AG10803 (cell line): ENCODE measurements at regions not wholly inside any gene's neighbourhood (a gene's known extent, or its start where the extent isn't known, plus 50 kb on each side); places are given as distances from the start of the nearest gene placed in this dataset.

Source experiments
- DNase-seq: peaks from one replicate; pipeline ENCODE4 v3.0.0; 2010; ENCODE audit warnings: low read depth
- H3K4me3 ChIP-seq: 2 replicates; pipeline ENCODE4 v1.5.1; 2011; ENCODE audit warnings: mild to moderate bottlenecking, low read length, control low read depth
- TF ChIP-seq, protein P1 (sequence below): conservative IDR thresholded peaks from 2 replicates; pipeline ENCODE4 v1.5.1; 2011; ENCODE audit warnings: mild to moderate bottlenecking, low read length, control low read depth, inconsistent platforms

DNA sequence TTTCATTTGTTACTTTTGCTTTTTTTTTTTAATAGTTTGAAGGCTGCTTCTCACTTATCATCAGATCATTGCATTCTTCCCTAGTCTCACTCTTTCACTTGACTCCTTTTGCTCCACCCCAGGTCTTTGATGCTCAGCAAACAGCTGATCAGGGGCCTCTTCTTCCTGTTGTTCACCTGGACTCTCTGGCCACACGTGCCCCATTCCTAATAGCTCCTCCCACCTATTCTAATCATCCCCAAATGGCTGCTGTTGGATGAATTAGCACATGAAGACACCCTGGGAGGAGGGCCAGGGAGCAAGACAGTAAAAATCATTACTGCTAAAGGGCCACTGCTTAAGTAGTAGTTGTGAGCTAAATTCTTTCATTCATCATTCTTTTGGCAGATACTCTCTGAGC lies 119.5 kb downstream of the MAB21L3 start:
- DNase-seq, result no peak
- TF ChIP-seq, protein P1, sequence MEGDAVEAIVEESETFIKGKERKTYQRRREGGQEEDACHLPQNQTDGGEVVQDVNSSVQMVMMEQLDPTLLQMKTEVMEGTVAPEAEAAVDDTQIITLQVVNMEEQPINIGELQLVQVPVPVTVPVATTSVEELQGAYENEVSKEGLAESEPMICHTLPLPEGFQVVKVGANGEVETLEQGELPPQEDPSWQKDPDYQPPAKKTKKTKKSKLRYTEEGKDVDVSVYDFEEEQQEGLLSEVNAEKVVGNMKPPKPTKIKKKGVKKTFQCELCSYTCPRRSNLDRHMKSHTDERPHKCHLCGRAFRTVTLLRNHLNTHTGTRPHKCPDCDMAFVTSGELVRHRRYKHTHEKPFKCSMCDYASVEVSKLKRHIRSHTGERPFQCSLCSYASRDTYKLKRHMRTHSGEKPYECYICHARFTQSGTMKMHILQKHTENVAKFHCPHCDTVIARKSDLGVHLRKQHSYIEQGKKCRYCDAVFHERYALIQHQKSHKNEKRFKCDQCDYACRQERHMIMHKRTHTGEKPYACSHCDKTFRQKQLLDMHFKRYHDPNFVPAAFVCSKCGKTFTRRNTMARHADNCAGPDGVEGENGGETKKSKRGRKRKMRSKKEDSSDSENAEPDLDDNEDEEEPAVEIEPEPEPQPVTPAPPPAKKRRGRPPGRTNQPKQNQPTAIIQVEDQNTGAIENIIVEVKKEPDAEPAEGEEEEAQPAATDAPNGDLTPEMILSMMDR, result no peak
- no peak overlapping the region for H3K4me3 ChIP-seq

DNA sequence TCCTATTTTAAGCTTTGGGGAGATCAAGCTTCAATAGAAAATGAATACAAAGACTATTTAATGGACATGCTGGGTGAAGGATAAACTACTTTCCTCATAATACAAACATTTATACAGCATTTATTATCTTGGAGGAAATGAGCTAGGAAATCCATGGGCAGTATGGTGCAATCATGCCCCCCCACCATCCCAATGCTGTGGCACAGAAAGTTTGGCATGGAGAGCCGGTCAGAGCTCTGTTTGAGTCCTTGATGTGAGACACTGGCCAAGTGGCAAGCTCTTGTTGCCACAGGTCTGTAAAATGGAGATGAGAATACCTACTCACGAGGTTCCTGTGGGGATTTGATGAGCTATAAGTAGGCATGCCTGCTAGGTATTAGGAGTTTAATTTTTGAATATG lies 120.6 kb downstream of the MAB21L3 start:
- TF ChIP-seq, protein P1, result no peak
- H3K4me3 ChIP-seq, result no peak overlapping the region
- no peak for DNase-seq

DNA sequence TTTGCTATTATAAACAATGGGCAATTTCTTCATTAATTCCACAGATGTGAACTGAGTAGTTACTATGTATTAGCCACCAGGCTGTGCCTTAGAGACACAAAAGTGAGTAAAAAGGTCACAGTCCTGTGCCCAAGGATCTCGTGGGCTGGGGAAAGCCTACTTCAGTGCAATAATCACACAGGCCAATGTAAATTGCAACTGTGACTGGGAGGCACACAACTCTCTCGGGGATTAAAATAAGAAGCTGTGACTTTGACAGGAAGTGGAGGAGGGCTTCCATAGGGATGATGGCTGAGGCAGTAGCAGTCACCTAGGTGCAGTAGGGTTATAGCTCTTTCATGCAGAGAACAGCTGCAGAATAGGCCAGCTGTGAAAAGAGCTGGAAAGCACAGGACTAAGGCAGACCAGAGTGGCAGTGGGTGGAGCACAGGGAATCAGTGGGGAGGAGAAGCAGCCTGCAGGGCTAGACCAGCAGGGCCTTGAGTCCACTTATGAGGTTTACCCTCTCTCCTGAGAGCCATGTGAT lies 121.9 kb downstream of the MAB21L3 start:
- TF ChIP-seq, protein P1, result no peak
- no peak overlapping the region for H3K4me3 ChIP-seq
- DNase-seq, result no peak

DNA sequence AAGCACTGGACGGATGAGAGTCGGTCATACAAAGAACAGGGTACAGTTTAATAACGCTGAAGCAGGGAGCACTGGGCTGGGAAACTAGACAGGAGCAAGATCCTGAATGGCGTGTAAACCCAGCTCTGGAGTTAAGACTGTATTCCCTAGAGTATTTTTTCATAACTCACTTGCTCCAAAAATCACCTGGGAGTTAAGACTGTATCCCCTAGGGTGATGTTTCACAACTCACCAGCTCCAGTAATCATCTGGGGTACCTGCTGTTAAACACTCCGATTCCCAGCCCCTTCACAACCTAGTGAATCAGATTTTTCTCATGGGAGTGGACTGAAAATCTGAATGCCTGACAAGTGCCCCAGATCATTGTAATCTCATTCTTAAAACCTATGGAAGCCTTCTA lies 123.2 kb downstream of the MAB21L3 start:
- TF ChIP-seq, protein P1, result no peak
- DNase-seq, result no peak
- H3K4me3 ChIP-seq, result no peak overlapping the region

DNA sequence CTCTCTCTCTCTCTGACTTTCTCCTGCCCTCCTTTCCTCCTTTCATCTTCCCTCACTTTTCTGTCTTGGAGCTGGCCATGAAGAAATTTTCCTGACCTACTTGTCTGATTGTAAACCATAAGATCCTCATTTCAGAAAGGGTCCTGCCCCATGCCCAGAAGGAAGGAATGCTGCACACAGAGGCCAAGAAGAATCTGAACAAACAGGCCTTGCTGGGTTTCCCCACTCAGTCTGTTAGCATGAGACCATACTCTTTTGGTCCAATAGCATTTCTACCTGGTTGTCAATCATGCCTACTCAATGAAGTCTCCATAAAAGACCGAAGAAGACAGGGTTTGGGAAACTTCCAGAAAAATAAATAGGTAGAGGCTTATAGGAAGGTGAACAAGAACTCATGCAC lies 128.7 kb downstream of the MAB21L3 start:
- TF ChIP-seq, protein P1, result no peak
- no peak for DNase-seq
- no peak overlapping the region for H3K4me3 ChIP-seq

DNA sequence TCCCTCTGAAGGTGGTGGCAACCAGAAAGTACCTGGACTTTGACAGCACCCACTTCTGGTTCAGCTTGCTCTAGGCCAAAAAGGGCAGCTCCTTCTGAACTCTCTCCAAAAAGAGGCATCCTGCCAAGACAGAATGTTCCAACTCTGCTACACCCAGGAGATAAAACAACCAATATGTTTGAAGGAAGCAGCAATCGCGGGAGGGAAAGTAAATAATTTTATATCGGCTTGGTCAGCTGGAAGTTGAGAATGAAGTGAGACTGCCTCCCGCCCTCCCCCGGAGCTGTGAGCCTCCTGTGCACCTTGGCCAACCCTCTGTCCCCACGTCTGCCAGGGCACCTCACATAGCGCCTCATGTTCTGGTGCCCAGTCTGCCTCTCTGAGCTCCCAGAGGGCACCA lies 130.3 kb upstream of the ATP1A1 start:
- no peak for DNase-seq
- no peak overlapping the region for H3K4me3 ChIP-seq
- TF ChIP-seq, protein P1, result no peak

DNA sequence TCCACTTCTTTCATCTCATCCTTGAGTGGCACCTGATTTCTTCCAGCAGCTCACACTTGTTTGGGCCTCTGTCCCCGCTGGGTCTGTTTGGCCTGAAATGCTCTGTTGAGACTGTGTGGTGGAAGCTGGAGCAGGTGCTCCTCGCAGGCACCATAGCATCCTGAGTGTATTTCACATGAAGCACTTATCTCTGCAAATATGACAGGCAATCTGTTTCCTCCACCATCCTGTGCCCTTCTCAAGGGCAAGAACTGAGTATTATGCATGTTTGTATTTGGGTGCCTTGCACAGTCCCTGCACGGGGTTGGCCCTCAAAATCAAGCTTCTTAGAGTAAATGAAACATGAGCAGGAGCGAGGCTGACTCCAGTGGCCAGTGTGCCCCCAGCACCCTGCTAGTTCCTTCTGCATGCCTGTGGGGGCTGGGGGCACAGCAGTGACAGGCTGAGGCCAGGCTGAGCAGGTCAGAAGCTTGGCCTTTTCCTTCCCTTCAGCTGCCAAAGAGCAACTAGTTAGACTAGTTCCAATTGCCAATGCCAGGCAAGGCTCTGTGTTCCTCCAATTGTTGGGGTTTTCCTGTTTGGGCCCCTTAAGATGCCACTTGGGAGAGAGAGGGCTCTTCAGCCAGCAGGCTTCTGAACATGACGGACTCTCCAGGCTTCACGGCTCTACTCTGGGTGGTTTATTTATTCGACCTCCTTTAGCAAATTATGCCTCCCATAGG lies 129.6 kb upstream of the ATP1A1 start:
- DNase-seq, result no peak
- H3K4me3 ChIP-seq, result no peak overlapping the region
- TF ChIP-seq, protein P1, result no peak
